Hippocampal formation (tissue), 2 donors: ENCODE measurements at regions not wholly inside any gene's neighbourhood (a gene's known extent, or its start where the extent isn't known, plus 50 kb on each side); places are given as distances from the start of the nearest gene placed in this dataset.

Experiments used
- DNase-seq, 2 donors: peaks; one replicate each; lab custom pipeline; 2025; lab: John Stamatoyannopoulos, UW

DNA sequence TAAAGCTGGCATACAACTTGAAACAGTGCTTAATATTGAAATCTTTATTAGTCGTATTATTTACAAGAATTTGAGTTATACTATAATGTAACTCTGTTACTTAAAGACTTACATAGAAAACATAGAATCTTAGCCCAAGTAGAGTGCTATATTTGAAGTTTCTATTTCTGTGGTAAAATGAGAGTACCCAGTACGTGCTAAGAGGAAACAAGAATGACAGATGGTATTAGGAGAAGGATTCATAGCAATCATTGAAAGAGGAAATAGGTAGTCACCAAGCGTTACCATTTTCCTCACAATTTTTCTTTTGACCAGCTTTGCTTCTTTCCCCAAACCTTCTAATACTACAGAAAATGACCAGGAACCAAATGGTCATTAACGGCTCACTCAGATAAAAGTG lies 412.1 kb upstream of the GRIA3 start:
- DNase-seq, result no peak

DNA sequence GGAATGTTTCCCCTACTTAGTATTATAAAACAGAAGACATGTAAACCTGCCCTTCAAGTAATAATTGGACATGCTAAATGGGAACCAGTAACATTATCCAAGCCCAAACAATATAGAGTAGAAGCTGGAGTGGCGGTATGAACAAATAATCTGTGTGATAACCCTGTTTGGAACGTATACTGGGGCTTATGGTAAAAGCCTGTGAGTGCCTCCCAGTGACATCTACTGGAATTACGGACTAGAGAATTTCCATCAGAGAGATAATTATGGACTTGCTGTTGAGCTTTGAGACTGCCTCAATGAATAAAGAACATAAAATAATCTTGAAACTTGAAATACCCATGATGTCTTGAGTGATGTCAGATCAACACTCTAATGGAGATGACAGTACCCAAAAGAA lies 406.3 kb upstream of the GRIA3 start:
- no peak for DNase-seq

DNA sequence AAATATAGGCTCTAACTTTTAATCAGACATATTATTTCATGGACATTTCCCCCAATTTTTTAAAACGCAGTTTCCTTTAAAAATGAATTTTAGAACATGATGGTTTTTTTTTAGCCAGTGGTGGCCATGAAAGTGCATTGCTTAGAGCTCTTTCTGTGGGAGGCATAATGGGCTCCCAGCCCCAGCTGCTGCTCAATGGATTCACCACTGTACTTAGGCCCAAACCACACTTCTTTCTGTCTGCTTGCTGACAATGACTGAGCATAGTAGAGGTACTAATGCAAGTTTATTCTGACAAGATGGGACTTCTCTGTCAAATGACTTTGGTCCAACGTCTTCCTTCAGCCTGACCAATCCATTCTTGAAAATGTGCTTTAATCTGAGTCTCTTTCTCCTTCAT lies 400.2 kb upstream of the GRIA3 start:
- DNase-seq, result no peak

DNA sequence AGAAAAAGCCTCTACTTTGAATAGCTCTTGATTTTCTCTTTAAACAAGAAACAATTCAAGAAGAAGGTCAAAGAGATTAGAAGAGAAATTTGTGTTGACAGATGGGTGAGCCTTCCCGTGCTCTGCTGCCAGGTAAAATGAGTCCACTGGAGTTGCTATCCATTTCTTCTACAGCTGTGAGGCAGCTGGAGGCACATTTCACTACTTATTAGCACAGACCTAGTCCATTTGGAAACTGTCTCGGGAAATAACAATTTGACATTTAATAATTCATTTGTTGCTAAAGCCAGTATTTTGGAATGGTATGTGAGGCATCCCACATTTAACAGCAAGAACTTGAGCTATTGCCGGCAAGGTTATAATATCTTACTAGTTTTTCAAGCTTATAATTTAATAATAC lies 396.8 kb upstream of the GRIA3 start:
- DNase-seq, result no peak

DNA sequence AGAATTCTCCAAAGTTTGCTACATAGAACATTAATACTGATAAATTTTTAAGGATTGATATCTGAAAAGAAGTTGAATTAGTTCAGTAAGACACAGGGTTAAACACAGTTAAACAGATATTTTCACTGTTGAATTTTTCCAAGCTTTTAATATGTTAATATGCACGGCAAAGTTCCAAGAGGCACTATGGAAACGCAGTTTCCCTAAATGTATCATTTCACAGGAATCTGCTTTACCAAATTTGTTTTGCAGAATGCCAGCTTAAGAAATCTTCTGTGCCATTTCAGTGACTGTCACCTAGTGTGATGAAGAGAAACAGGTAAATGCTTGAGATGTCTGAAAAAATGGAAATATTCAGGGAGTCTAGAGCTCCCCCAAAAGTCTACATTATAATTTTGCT lies 395.9 kb upstream of the GRIA3 start:
- no peak for DNase-seq

DNA sequence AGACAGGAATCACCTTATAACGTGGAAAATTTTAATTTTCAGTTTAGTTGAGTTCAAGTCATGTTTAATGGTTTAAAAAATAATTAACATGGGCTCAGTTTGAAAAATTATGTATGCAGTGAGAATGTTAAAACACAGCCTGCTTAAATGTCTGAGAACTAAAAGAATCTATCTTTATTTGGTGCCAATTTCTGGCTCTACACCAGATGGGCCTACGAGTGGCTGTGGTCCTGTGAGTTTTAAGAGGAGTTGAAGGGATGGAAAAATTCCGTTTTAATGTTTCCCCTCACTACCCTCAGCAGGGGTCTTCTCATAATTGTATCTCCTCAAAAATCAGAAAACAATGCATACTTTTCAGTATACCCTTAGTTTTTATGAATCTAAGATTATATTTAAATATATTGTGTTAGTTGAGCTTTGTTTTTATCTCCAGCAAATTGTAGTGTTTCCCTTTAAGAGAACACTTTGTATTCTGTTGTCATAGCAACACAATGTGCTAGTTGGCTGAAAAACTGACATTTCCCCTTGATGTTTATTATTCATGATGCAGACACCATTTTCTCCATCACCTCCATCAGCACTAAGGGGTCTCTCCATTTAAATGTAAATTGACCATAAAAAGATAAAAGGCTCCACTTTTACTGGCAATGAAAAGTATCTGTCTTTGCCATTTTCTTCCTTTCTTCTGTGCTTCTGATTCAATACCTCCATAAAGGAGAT lies 393.5 kb upstream of the GRIA3 start:
- DNase-seq, result no peak

DNA sequence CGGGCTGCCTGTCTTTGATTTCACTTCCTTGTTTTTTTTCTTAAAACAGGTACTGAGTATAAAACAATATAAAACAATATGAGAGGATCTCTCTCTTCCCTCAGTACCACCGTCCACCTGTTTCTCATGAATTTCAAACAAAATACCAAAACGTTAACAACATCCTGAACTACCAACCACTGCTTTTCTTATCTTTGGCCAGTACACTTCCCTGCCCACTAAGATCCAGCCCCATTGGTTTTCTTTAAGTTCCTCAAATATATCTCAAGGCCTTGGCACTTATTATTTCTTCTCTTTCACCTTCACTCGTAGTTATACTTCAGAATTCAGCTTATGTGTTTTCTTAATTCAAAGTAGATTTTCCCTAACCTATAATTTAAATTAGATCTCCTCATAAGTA lies 370.2 kb upstream of the GRIA3 start:
- DNase-seq, result no peak

DNA sequence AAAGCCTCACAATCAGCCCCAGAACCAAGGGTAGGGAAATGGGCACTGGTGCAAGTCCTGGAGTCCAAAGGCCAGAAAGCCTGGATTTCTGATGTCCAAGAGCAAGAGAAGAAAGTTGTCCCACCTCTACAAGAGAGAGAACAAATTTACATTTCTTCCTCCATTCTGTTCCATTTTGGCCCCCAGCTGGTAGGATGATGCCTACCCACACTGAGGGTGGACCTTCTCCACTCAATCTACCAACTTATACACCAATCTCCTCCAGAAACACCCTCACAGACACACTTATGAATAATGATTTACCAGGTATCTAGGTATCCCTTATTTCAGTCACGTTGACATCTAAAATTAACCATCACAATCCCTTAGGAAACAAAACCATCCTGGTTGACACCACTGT lies 367.8 kb upstream of the GRIA3 start:
- DNase-seq, result no peak

DNA sequence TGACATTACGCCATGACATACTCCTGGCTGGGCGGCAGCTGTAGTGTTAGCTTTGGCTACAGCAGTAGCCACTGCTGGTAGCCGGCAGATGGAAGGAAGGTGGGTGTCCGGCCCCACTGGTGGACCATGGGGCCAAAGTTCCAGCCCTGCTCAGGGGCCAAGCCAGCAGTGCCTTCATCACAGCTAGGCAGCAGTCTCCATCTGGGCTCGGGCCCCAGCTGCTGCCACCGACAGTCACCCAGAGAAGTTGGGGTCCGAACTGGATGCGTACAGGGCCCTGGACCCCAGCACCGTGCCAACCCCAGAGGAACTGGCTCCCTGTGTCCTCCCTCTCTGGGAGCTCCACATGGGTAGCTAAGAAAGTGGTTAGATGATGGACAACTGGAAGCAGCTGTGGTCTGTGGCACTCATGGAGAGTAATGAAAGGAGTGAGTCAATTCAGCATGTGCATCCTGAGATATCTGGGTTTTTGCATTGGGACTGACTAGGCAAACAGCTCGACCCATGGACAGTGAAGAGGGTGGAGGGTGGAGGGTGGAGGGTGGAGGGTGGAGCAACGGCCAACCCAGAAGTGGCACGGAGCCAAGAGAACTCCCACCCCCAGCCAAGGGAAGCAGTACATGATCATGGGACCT lies 366.6 kb upstream of the GRIA3 start:
- no peak for DNase-seq

DNA sequence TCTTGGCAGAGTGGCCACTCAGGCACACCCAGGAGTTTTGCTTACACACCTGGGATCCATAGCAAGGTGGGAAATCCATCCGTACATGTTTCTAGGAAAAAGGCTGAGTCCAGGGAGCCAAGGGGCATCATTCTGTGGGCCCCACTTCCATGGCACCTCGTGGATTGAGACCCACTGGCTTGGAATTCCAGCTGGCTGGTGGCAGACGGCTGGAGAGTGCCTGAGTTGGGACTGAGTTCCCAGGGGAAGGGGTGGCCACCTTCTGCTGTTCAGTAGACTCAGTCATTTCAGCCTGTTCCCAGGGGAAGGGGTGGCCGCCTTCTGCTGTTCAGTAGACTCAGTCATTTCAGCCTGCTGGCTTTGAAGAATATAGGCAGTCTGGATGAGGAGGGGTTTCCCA lies 366.0 kb upstream of the GRIA3 start:
- DNase-seq, result no peak

DNA sequence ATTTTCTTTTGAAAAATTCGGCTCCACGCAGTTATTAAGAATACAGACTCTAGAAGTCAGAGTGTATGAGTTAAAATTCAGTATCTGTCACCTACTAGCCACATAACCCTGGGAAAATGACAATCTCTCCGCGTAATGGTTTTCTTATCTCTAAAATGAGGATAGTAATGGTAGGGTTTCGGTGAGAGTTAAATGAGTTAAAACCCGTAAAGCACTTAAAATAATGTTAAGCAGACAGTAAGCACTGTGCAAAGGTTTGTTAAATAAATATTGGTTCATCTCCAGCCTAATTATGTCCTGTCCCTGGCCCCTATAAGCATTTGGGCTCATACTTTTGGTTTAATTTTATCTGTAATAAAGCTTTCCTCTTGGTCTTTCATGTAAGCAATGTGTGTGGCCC lies 350.8 kb upstream of the GRIA3 start:
- no peak for DNase-seq

DNA sequence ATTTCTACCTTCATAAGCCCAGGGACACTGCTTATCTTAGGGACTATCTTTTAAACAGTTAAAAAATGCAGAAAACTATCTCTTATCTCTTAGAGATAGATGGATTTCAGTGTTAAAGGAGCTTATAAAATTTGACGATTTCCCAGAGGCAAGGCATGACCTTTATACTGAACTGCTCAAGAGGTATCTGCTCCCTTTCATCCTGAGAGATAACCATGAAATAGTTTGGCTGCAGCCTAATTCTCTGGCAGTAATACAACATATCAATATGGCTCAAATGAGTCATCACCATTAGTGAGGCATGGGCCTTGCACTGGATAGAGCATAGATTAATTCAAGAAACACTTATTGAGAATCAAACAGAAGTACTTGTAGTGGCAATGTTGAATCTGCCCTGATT lies 348.2 kb upstream of the GRIA3 start:
- DNase-seq, result no peak

DNA sequence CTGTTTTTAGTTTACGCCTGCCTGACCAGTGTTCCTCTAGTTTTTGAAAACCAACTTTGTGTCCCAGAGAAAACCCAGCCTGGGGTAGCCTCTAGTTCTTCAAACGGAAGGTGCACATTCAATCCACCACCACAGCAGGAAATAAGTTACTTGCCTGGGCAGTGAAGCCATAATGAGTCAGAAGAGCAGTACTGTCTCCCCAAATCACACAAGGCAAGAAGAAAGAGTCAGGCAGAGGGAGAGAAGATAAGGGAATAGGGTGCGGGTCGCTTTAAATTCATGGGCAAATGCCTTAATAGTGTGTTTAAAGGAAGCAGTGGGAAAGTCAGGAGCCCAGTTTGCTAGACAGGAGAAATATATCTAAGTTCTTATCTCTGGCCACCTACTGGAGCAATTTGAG lies 333.8 kb upstream of the GRIA3 start:
- no peak for DNase-seq

DNA sequence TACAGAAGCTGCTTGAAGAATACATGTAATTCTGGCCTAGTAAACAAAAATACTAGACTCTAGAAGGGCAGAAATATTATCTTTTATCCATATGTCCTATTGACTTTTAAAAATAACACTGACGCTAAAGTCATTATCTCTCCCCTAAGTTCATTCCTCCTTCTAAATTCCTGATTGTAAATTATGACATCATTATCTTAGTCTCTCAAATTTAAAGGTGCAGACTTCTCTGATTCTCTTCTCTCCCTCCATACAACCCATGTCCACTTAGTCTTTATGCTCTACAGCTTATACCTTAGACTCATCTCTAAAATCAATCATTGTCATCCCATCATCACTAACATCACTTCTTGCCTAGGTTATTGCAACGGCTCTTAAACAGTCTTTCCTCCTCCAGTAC lies 327.9 kb upstream of the GRIA3 start:
- no peak for DNase-seq

DNA sequence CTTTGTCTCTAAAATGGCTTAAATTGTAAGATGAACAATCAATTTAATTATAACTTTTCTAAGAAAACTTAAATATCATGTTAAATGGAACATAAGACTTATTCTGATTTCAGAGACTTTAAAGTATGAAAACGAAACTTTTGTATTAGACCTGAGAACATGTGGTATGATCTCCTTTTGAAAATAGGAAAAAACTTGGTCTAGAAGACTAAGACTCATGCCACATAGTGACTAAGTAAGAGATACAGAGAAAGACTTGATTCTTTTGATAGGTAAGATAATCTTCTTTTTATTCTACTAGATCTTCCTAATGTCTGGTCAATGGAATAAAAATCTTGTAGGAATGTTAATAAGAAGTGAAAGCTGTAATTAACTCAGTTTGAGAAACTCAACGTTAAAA lies 326.3 kb upstream of the GRIA3 start:
- DNase-seq, result no peak

DNA sequence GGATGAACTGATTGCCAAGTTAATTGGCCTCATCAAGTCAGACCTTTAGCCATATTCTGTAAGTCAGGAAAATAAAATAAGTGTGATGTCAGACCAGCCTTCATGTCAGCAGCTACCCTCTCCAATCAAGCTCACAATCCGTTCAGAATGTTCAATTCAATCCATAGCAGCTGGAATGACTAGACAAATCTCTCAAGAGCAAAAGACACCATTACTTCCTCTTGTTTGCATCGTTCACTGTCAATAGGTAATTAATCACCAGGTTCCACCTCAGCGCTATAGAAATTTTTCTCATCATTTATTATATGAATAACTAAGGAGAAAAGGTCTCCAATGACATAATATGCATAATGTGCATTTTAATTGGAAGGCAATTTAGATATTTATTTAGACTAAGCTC lies 321.0 kb upstream of the GRIA3 start:
- DNase-seq, result no peak

DNA sequence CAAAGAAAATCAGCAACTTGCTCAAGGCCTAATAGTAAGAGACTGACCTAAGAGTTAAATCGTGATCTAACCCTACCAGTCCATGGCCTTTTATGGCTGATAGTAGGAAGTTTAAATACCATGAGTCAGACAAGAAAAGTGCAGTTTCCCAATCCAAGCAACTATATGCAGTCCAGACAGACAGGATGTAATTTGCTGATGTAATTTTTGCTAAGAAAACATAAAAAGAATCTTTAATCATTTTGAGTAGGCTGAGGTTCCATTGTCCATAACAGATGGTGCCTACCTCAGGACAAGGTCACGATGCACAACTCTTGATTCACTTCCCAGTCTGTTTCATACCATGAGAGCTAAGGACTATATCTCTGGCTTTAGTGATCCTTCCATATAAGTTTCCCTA lies 317.5 kb upstream of the GRIA3 start:
- DNase-seq, result no peak

DNA sequence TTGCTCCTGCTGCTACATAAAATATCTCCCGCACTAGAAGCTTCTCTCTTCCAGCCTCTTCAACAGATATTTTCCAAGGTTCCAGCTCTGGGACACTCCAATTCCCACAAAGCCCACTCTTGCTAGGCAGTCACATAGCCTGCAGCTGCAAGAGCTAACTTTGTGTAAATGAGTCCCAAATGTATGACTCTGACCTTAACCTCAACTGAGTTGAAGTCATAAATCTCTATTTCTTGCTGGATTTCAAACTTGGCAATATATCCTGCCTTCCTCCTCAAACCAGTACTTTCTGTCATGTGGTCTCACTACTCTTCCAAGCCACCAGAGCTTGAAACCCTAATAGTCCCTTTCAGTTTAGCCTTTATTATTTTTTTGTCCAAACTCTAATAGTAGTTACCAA lies 315.4 kb upstream of the GRIA3 start:
- no peak for DNase-seq

DNA sequence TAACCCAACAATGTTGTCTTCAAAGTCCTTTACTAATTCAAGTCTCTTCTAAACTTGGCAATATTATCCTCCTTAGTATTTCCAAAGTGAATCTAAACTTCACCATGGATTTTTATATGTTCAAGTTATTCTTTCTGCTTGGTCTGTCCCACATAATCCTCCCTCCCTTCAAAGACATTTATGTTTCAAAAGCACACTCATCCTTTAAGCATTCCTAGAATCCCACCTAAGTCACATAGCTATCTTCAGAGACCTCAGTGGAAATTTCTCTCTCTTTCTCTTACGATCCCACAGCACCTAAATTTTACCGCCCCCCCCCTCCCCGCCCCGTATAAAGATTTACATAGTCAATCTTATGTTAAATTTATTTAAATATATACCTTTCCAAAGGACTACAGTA lies 314.9 kb upstream of the GRIA3 start:
- no peak for DNase-seq

DNA sequence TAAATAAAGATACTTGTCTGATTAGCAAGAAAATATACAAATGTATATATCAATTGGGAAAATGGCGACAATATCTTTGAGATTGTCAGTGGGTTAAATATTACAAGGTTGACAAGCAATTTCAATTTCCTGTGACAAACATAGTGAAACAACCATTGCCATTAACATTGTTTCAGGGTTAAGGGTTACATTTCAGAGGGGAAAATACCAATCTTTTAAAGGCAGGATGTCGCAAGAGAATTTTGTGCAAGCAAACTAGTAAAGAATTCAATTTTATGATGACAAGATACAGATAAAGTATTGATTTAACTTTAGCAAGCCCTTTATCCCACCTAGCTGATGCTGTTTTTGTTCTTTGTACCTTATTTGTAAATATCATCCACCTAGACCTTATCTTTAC lies 305.8 kb upstream of the GRIA3 start:
- DNase-seq, result no peak

DNA sequence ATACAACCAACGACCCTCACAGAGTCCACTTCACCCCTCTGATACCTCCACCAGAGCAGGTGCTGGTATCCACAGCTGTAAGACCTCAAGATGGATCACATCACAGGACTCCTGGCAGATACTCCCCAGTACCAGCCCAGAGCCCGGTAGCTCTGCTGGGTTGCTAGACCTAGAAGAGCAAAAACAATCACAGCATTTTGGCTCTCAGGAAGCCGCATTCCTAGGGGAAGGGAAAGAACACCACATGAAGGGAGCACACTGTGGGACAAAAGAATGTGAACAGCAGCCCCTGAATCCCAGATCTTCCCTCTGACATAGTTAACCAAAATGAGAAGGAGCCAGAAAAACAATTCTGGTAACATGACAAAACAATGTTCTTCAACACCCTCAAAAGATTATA lies 303.1 kb upstream of the GRIA3 start:
- DNase-seq, result no peak

DNA sequence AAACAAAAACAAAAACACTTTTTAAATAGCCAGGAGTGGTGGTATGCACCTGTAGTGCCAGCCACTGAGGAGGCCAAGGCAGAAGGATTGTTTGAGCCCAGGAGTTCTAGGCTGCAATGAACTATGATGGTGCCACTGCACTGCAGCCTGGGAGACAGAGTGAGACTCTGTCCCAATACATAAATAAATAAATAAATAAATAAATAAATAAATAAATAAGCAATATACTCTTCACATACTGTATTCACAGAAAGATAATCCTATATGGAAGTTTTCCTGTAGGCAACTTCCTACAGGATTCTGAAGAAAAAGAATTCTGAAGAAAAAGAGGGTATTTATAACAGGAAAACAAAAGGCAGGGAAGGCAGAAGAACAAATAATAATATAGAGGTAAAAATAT lies 293.3 kb upstream of the GRIA3 start:
- DNase-seq, result no peak

DNA sequence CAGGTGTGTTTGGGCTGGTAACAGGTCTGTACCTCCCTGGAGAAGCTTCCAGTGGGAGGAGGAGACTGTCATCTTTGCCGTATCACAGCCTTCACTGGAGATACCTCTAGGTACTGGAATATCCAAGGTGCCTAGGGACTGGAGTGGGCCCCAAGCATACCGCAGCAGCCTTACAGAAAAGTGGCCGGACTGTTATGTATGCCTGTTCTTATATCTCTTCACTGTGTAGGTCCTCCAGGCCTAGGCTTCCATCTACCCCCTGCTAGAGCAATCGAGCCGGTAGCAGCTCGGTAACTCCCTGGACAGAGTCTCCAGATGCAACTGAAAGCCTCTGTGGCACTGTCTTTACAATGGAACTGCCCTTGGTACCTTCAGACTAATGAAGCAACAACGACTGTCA lies 277.4 kb upstream of the GRIA3 start:
- DNase-seq, result no peak

DNA sequence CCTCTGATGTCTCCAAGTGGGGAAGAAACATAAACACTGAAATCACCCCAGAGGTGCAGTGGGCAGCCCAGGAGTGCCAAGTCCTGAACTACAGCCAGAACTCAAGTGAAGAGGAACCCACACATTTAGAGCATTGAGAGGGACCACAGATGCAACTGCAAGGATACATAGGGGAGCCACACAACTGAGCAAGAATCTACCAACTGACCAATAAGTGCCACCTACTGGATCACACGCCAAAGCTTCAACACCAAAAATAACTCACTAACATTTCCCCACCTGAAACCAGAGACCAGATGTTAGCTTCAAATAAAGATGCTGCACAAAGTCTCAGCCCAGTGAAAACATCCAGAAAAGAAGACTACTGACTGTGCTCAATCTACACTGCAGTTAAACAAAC lies 276.7 kb upstream of the GRIA3 start:
- DNase-seq, result no peak
